ENCODE measurements at regions not wholly inside any gene's neighbourhood (a gene's known extent, or its start where the extent isn't known, plus 50 kb on each side); places are given as distances from the start of the nearest gene placed in this dataset.
A peak's percentile ranks its signal among the peaks of the same experiment; 100 is the strongest.

- no peaks in the 10 kb centered on the region for H3K27me3 ChIP-seq
- TF ChIP-seq, protein P1, sequence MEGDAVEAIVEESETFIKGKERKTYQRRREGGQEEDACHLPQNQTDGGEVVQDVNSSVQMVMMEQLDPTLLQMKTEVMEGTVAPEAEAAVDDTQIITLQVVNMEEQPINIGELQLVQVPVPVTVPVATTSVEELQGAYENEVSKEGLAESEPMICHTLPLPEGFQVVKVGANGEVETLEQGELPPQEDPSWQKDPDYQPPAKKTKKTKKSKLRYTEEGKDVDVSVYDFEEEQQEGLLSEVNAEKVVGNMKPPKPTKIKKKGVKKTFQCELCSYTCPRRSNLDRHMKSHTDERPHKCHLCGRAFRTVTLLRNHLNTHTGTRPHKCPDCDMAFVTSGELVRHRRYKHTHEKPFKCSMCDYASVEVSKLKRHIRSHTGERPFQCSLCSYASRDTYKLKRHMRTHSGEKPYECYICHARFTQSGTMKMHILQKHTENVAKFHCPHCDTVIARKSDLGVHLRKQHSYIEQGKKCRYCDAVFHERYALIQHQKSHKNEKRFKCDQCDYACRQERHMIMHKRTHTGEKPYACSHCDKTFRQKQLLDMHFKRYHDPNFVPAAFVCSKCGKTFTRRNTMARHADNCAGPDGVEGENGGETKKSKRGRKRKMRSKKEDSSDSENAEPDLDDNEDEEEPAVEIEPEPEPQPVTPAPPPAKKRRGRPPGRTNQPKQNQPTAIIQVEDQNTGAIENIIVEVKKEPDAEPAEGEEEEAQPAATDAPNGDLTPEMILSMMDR (IDR thresholded peaks at IDR 0.05): no peak
- no peak for TF ChIP-seq POLR2A (IDR thresholded peaks at IDR 0.05)
- peaks cover 0 to 16% (median 3%) of the 10 kb centered on the region in 12 donors for H3K9me3 ChIP-seq
- DNase-seq (no peak), ATAC-seq (no peak)
- H3K4me3 ChIP-seq: no peak overlapping the region
- H3K27ac ChIP-seq: no peak overlapping the region
- H3K36me3 ChIP-seq: no peaks in the 10 kb centered on the region
- no peaks in the 10 kb centered on the region for H3K4me1 ChIP-seq
- intact Hi-C loops (cut with DNase I): no loop called here
- WGBS, 4 donors: 77 to 91% (median 88%) methylated on average over 10 of the region's 10 CpGs
Observed at GRCh38 chr13:34224877-34225276, 406.9 kb downstream of the RFC3 start.

GRCh38 chr13:34230271-34230670, 412.3 kb downstream of the RFC3 start:
- no peak for ATAC-seq
- no peak for DNase-seq
- TF ChIP-seq, protein P1 (IDR thresholded peaks at IDR 0.05): no peak
- TF ChIP-seq POLR2A (IDR thresholded peaks at IDR 0.05): no peak
- intact Hi-C loops (cut with DNase I): no loop called here
- H3K4me3 ChIP-seq: no peak overlapping the region
- no peak overlapping the region for H3K27ac ChIP-seq
- H3K4me1 ChIP-seq: no peaks in the 10 kb centered on the region
- peaks cover 0 to 25% (median 3%) of the 10 kb centered on the region in 12 donors for H3K9me3 ChIP-seq
- H3K27me3 ChIP-seq: no peaks in the 10 kb centered on the region
- no peaks in the 10 kb centered on the region for H3K36me3 ChIP-seq

GRCh38 chr13:34241332-34241731, 423.4 kb downstream of the RFC3 start:
- Histone ChIP-seq H3K27me3 (no peaks in the 10 kb centered on the region), H3K36me3 (no peaks in the 10 kb centered on the region), H3K4me3 (no peak overlapping the region), H3K4me1 (peaks cover 0 to 4% (median 0%) of the 10 kb centered on the region in 12 donors), H3K9me3 (peaks cover 0 to 17% (median 0%) of the 10 kb centered on the region in 12 donors), H3K27ac (no peak overlapping the region)
- WGBS, 4 donors: 75 to 80% (median 76%) methylated on average over 5 of the region's 5 CpGs
- ATAC-seq: no peak
- TF ChIP-seq POLR2A (IDR thresholded peaks at IDR 0.05): no peak
- TF ChIP-seq, protein P1 (IDR thresholded peaks at IDR 0.05): no peak
- no peak for DNase-seq
- intact Hi-C loops (cut with DNase I): no loop called here

- no peaks in the 10 kb centered on the region for H3K36me3 ChIP-seq
- ATAC-seq: peak; percentile 73 to 90 (median 86)
- WGBS, 4 donors: 37 to 80% (median 50%) methylated on average over 3 of the region's 3 CpGs
Observed at GRCh38 chr13:34243403-34243802, 425.5 kb downstream of the RFC3 start.

More at GRCh38 chr13:34243403-34243802, 425.5 kb downstream of the RFC3 start:
- Histone ChIP-seq H3K4me1 (peaks cover 0 to 4% (median 0%) of the 10 kb centered on the region in 12 donors), H3K27me3 (no peaks in the 10 kb centered on the region), H3K4me3 (no peak overlapping the region), H3K9me3 (peaks cover 0 to 9% (median 0%) of the 10 kb centered on the region in 12 donors), H3K27ac (no peak overlapping the region)
- peak in 4 of 5 donors; percentile 13 to 53 (median 30) for DNase-seq
- intact Hi-C loops (cut with DNase I): no loop called here
- no peak for TF ChIP-seq POLR2A (IDR thresholded peaks at IDR 0.05)
- TF ChIP-seq, protein P1 (IDR thresholded peaks at IDR 0.05): no peak

Data from heart left ventricle (tissue), 16 donors.